Neural cell (in vitro differentiated cells): ENCODE measurements at regions not wholly inside any gene's neighbourhood (a gene's known extent, or its start where the extent isn't known, plus 50 kb on each side); places are given as distances from the start of the nearest gene placed in this dataset.

Experiments
- EP300 ChIP-seq: fragments of 450-650 bp; conservative IDR thresholded peaks from 2 replicates; pipeline ENCODE4 v1.6.1; 2014; ENCODE audit warnings: antibody characterized with exemption, mild to moderate bottlenecking, moderate library complexity; ENCODE audit not compliant: poor library complexity, severe bottlenecking
- EZH2 ChIP-seq: fragments of 200-600, 300-800 bp; shearing (Covaris generic), sonication (generic); IDR thresholded peaks from 2 replicates; pipeline ENCODE4 v1.6.1; 2014; ENCODE audit warnings: antibody characterized with exemption, low read length, borderline replicate concordance, mild to moderate bottlenecking; ENCODE audit not compliant: insufficient read depth, poor library complexity, severe bottlenecking
- POLR2AphosphoS5 ChIP-seq: IDR thresholded peaks from 2 replicates; pipeline ENCODE4 v1.6.1; 2012
- RAD21 ChIP-seq: fragments of 450-650 bp; conservative IDR thresholded peaks from 2 replicates; pipeline ENCODE4 v1.6.1; 2014; ENCODE audit warnings: antibody characterized with exemption, mild to moderate bottlenecking, moderate library complexity
- TAF1 ChIP-seq: IDR thresholded peaks from 2 replicates; pipeline ENCODE4 v1.6.1; 2012; ENCODE audit warnings: low read depth
- TF ChIP-seq, protein P1 (sequence below): fragments of 450-650 bp; IDR thresholded peaks from 2 replicates; pipeline ENCODE4 v1.5.1; 2014; ENCODE audit warnings: antibody characterized with exemption, mild to moderate bottlenecking, moderate library complexity; ENCODE audit not compliant: poor library complexity, severe bottlenecking
- TF ChIP-seq, protein P2 (sequence below): IDR thresholded peaks from 2 replicates; pipeline ENCODE4 v1.6.1; 2012; ENCODE audit warnings: borderline replicate concordance

DNA sequence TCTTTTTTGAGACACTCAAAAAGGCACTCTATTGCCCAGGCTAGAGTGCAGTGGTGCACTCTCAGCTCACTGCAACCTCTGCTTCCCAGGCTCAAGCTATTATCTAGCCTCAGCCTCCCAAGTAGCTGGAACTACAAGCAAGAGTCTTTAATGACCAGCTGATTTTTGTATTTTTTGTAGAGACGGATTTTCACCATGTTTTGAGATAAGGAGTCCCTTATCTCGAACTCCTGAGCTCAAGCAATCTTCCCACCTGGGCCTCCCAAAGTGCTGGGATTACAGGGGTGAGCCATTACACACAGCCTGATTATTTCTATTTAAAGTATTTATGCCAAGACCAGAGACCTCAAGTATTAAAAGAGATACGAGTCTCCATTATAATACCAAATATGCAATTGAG lies 566.1 kb upstream of the CA10 start:
- TF ChIP-seq EP300 (no peak), POLR2AphosphoS5 (no peak), EZH2 (no peak), TAF1 (no peak), RAD21 (no peak)
- TF ChIP-seq, protein P1, sequence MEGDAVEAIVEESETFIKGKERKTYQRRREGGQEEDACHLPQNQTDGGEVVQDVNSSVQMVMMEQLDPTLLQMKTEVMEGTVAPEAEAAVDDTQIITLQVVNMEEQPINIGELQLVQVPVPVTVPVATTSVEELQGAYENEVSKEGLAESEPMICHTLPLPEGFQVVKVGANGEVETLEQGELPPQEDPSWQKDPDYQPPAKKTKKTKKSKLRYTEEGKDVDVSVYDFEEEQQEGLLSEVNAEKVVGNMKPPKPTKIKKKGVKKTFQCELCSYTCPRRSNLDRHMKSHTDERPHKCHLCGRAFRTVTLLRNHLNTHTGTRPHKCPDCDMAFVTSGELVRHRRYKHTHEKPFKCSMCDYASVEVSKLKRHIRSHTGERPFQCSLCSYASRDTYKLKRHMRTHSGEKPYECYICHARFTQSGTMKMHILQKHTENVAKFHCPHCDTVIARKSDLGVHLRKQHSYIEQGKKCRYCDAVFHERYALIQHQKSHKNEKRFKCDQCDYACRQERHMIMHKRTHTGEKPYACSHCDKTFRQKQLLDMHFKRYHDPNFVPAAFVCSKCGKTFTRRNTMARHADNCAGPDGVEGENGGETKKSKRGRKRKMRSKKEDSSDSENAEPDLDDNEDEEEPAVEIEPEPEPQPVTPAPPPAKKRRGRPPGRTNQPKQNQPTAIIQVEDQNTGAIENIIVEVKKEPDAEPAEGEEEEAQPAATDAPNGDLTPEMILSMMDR, result no peak
- TF ChIP-seq, protein P2, sequence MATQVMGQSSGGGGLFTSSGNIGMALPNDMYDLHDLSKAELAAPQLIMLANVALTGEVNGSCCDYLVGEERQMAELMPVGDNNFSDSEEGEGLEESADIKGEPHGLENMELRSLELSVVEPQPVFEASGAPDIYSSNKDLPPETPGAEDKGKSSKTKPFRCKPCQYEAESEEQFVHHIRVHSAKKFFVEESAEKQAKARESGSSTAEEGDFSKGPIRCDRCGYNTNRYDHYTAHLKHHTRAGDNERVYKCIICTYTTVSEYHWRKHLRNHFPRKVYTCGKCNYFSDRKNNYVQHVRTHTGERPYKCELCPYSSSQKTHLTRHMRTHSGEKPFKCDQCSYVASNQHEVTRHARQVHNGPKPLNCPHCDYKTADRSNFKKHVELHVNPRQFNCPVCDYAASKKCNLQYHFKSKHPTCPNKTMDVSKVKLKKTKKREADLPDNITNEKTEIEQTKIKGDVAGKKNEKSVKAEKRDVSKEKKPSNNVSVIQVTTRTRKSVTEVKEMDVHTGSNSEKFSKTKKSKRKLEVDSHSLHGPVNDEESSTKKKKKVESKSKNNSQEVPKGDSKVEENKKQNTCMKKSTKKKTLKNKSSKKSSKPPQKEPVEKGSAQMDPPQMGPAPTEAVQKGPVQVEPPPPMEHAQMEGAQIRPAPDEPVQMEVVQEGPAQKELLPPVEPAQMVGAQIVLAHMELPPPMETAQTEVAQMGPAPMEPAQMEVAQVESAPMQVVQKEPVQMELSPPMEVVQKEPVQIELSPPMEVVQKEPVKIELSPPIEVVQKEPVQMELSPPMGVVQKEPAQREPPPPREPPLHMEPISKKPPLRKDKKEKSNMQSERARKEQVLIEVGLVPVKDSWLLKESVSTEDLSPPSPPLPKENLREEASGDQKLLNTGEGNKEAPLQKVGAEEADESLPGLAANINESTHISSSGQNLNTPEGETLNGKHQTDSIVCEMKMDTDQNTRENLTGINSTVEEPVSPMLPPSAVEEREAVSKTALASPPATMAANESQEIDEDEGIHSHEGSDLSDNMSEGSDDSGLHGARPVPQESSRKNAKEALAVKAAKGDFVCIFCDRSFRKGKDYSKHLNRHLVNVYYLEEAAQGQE, result no peak
